ENCODE measurements at regions not wholly inside any gene's neighbourhood (a gene's known extent, or its start where the extent isn't known, plus 50 kb on each side); places are given as distances from the start of the nearest gene placed in this dataset.

DNA sequence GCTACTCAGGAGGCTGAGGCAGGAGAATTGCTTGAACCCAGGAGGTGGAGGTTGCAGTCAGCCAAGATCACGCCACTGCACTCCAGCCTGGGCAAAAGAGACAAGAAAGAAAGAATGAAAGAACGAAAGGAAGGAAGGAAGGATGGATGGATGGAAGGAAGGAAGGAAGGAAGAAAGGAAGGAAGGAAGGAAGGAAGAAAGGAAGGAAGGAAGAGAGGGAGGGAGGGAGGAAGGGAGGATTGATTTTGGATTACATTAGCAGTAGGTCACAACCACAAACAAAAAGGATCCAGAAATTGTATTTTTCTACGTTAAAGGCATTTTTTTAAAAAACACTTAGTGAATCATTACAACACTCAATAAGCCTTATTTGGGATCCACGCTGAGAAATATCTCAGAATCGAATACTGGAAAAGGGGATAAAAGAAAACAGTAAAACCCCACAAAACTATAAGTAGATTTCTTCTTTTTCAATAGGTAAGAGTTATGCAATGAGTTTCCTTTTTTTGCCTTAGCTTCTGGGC lies 136.9 kb upstream of the FREM1 start:
- CTCF ChIA-PET (ENCODE audit: low intra/inter-chr PET ratio, low total read pairs) = no interaction called here
- Histone ChIP-seq H3K4me1 (ENCODE audit: insufficient read depth, low read length) (no peaks in the 10 kb centered on the region), H3K4me2 (ENCODE audit: low read depth, low read length) (no peak overlapping the region), H3K9ac (ENCODE audit: insufficient read depth, low read depth, low read length) (no peak overlapping the region), H3K79me2 (ENCODE audit: insufficient read depth, low read length) (no peaks in the 10 kb centered on the region), H3K36me3 (replicated peaks in 1 of 2; ENCODE audit: control insufficient read depth in 1 of 2, insufficient read depth in 2 of 2, low read length in 2 of 2) (no peaks in the 10 kb centered on the region), H3K4me3 (replicated peaks in 1 of 3; ENCODE audit: insufficient read depth in 1 of 3, low read depth in 2 of 3, low read length in 3 of 3) (no peak overlapping the region), H3K27me3 (ENCODE audit: control insufficient read depth in 1 of 2, insufficient read depth in 2 of 2, low read length in 2 of 2) (no peaks in the 10 kb centered on the region; a peak in 1 of 5 replicates), H3K9me3 (ENCODE audit: low read length) (no peaks in the 10 kb centered on the region), H2AFZ (ENCODE audit: low read length) (no peak overlapping the region), H4K20me1 (ENCODE audit: insufficient read depth, low read length) (no peaks in the 10 kb centered on the region), H3K27ac (ENCODE audit: extremely low read length, insufficient read depth, low read length) (no peak overlapping the region)
- no peak for DNase-seq (ENCODE audit: low spot score)
- in situ Hi-C loops (cut with HindIII; ENCODE audit: extremely low pct_ligation_motif_present, low pct_unique_long_range_greater_than_20kb) = no loop called here
- no peak for ATAC-seq
- no TSS peak for BruUV-seq (replicated peaks)
- POLR2A ChIA-PET = no interaction called here
- no peak for FAIRE-seq
- intact Hi-C loops (cut with micrococcal nuclease; ENCODE audit: unreplicated experiment) = no loop called here
- 6% methylated on average over 5 of the region's 5 CpGs for WGBS (ENCODE audit: low lambda C conversion rate)
- TF ChIP-seq, protein P1, sequence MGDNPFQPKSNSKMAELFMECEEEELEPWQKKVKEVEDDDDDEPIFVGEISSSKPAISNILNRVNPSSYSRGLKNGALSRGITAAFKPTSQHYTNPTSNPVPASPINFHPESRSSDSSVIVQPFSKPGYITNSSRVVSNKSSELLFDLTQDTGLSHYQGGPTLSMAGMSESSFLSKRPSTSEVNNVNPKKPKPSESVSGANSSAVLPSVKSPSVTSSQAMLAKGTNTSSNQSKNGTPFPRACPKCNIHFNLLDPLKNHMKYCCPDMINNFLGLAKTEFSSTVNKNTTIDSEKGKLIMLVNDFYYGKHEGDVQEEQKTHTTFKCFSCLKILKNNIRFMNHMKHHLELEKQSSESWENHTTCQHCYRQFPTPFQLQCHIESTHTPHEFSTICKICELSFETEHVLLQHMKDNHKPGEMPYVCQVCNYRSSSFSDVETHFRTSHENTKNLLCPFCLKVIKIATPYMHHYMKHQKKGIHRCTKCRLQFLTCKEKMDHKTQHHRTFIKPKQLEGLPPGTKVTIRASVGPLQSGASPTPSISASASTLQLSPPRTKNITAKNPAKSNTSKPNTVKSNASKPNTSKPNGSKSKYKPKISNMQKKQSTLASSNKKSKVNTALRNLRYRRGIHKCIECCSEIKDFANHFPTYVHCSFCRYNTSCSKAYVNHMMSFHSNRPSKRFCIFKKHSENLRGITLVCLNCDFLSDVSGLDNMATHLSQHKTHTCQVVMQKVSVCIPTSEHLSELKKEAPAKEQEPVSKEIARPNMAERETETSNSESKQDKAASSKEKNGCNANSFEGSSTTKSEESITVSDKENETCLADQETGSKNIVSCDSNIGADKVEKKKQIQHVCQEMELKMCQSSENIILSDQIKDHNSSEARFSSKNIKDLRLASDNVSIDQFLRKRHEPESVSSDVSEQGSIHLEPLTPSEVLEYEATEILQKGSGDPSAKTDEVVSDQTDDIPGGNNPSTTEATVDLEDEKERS (CRISPR knock-in tag; IDR thresholded peaks at IDR 0.05) = no peak
- TF ChIP-seq, protein P2, sequence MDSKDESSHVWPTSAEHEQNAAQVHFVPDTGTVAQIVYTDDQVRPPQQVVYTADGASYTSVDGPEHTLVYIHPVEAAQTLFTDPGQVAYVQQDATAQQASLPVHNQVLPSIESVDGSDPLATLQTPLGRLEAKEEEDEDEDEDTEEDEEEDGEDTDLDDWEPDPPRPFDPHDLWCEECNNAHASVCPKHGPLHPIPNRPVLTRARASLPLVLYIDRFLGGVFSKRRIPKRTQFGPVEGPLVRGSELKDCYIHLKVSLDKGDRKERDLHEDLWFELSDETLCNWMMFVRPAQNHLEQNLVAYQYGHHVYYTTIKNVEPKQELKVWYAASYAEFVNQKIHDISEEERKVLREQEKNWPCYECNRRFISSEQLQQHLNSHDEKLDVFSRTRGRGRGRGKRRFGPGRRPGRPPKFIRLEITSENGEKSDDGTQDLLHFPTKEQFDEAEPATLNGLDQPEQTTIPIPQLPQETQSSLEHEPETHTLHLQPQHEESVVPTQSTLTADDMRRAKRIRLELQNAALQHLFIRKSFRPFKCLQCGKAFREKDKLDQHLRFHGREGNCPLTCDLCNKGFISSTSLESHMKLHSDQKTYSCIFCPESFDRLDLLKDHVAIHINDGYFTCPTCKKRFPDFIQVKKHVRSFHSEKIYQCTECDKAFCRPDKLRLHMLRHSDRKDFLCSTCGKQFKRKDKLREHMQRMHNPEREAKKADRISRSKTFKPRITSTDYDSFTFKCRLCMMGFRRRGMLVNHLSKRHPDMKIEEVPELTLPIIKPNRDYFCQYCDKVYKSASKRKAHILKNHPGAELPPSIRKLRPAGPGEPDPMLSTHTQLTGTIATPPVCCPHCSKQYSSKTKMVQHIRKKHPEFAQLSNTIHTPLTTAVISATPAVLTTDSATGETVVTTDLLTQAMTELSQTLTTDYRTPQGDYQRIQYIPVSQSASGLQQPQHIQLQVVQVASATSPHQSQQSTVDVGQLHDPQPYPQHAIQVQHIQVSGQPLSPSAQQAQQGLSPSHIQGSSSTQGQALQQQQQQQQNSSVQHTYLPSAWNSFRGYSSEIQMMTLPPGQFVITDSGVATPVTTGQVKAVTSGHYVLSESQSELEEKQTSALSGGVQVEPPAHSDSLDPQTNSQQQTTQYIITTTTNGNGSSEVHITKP (CRISPR knock-in tag; IDR thresholded peaks at IDR 0.05; ENCODE audit: low read depth) = no peak
- TF ChIP-seq ZNF670 (CRISPR knock-in tag; IDR thresholded peaks at IDR 0.05; ENCODE audit: borderline replicate concordance) (no peak), SP1 (IDR thresholded peaks at IDR 0.05) (no peak), SP1 (CRISPR knock-in tag; IDR thresholded peaks at IDR 0.05) (no peak), ZNF264 (CRISPR knock-in tag; IDR thresholded peaks at IDR 0.05) (no peak), ZNF841 (CRISPR knock-in tag; IDR thresholded peaks at IDR 0.05; ENCODE audit: borderline replicate concordance) (no peak), ZNF263 (CRISPR knock-in tag; IDR thresholded peaks at IDR 0.05) (no peak)
- TF ChIP-seq, protein P3, sequence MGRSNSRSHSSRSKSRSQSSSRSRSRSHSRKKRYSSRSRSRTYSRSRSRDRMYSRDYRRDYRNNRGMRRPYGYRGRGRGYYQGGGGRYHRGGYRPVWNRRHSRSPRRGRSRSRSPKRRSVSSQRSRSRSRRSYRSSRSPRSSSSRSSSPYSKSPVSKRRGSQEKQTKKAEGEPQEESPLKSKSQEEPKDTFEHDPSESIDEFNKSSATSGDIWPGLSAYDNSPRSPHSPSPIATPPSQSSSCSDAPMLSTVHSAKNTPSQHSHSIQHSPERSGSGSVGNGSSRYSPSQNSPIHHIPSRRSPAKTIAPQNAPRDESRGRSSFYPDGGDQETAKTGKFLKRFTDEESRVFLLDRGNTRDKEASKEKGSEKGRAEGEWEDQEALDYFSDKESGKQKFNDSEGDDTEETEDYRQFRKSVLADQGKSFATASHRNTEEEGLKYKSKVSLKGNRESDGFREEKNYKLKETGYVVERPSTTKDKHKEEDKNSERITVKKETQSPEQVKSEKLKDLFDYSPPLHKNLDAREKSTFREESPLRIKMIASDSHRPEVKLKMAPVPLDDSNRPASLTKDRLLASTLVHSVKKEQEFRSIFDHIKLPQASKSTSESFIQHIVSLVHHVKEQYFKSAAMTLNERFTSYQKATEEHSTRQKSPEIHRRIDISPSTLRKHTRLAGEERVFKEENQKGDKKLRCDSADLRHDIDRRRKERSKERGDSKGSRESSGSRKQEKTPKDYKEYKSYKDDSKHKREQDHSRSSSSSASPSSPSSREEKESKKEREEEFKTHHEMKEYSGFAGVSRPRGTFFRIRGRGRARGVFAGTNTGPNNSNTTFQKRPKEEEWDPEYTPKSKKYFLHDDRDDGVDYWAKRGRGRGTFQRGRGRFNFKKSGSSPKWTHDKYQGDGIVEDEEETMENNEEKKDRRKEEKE (IDR thresholded peaks at IDR 0.05) = no peak
- TF ChIP-seq, protein P4, sequence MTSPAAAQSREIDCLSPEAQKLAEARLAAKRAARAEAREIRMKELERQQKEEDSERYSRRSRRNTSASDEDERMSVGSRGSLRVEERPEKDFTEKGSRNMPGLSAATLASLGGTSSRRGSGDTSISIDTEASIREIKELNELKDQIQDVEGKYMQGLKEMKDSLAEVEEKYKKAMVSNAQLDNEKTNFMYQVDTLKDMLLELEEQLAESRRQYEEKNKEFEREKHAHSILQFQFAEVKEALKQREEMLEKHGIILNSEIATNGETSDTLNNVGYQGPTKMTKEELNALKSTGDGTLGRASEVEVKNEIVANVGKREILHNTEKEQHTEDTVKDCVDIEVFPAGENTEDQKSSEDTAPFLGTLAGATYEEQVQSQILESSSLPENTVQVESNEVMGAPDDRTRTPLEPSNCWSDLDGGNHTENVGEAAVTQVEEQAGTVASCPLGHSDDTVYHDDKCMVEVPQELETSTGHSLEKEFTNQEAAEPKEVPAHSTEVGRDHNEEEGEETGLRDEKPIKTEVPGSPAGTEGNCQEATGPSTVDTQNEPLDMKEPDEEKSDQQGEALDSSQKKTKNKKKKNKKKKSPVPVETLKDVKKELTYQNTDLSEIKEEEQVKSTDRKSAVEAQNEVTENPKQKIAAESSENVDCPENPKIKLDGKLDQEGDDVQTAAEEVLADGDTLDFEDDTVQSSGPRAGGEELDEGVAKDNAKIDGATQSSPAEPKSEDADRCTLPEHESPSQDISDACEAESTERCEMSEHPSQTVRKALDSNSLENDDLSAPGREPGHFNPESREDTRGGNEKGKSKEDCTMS (CRISPR knock-in tag; conservative IDR thresholded peaks at IDR 0.05) = no peak
- TF ChIP-seq, protein P5, sequence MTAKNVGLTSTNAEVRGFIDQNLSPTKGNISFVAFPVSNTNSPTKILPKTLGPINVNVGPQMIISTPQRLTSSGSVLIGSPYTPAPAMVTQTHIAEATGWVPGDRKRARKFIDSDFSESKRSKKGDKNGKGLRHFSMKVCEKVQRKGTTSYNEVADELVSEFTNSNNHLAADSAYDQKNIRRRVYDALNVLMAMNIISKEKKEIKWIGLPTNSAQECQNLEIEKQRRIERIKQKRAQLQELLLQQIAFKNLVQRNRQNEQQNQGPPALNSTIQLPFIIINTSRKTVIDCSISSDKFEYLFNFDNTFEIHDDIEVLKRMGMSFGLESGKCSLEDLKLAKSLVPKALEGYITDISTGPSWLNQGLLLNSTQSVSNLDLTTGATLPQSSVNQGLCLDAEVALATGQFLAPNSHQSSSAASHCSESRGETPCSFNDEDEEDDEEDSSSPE (CRISPR knock-in tag; IDR thresholded peaks at IDR 0.05) = no peak

Data from HepG2 (cell line).